ENCODE measurements at regions not wholly inside any gene's neighbourhood (a gene's known extent, or its start where the extent isn't known, plus 50 kb on each side); places are given as distances from the start of the nearest gene placed in this dataset.
A peak's percentile ranks its signal among the peaks of the same experiment; 100 is the strongest.
"Not testable (repeated sequence)": the region's sequence is repeated elsewhere in the genome, so short reads cannot be mapped to it uniquely, and the experiment has no call there.

- not testable (repeated sequence) for DNase-seq (ENCODE audit: low read depth)
Observed at GRCh38 chr2:87575138-87575537, 172.7 kb upstream of the PLGLB2 start.

GRCh38 chr2:87577358-87577757, 170.5 kb upstream of the PLGLB2 start:
- not testable (repeated sequence) for H3K4me3 ChIP-seq (ENCODE audit: low read depth, low read length); DNase-seq (ENCODE audit: low read depth)

More at GRCh38 chr2:87575138-87575537, 172.7 kb upstream of the PLGLB2 start:
- not testable (repeated sequence) for H3K4me3 ChIP-seq (ENCODE audit: low read depth, low read length)

- not testable (repeated sequence) for DNase-seq (ENCODE audit: low read depth); H3K4me3 ChIP-seq (ENCODE audit: low read depth, low read length)
Observed at GRCh38 chr2:87582152-87582551, 165.7 kb upstream of the PLGLB2 start.

GRCh38 chr2:87582579-87582978, 165.3 kb upstream of the PLGLB2 start:
- DNase-seq (ENCODE audit: low read depth); H3K4me3 ChIP-seq (ENCODE audit: low read depth, low read length): not testable (repeated sequence)

GRCh38 chr2:87583370-87583769, 164.5 kb upstream of the PLGLB2 start:
- not testable (repeated sequence) for DNase-seq (ENCODE audit: low read depth); H3K4me3 ChIP-seq (ENCODE audit: low read depth, low read length)

- not testable (repeated sequence) for H3K4me3 ChIP-seq (ENCODE audit: low read depth, low read length)
Observed at GRCh38 chr2:87583803-87584202, 164.1 kb upstream of the PLGLB2 start.

GRCh38 chr2:87584268-87584906, 163.5 kb upstream of the PLGLB2 start:
- H3K4me3 ChIP-seq (ENCODE audit: low read depth, low read length); DNase-seq (ENCODE audit: low read depth): not testable (repeated sequence)

More at GRCh38 chr2:87583803-87584202, 164.1 kb upstream of the PLGLB2 start:
- DNase-seq (ENCODE audit: low read depth): not testable (repeated sequence)

GRCh38 chr2:87587934-87588333, 160.0 kb upstream of the PLGLB2 start:
- H3K4me3 ChIP-seq (ENCODE audit: low read depth, low read length); DNase-seq (ENCODE audit: low read depth): not testable (repeated sequence)

GRCh38 chr2:87592974-87593373, 154.9 kb upstream of the PLGLB2 start:
- not testable (repeated sequence) for H3K4me3 ChIP-seq (ENCODE audit: low read depth, low read length); DNase-seq (ENCODE audit: low read depth)

GRCh38 chr2:87593784-87594610, 153.9 kb upstream of the PLGLB2 start:
- not testable (repeated sequence) for H3K4me3 ChIP-seq (ENCODE audit: low read depth, low read length)
- peak; percentile 10 for DNase-seq (ENCODE audit: low read depth)

GRCh38 chr2:87594611-87594992, 153.3 kb upstream of the PLGLB2 start:
- DNase-seq (ENCODE audit: low read depth); H3K4me3 ChIP-seq (ENCODE audit: low read depth, low read length): not testable (repeated sequence)

GRCh38 chr2:87595017-87595416, 152.9 kb upstream of the PLGLB2 start:
- DNase-seq (ENCODE audit: low read depth): not testable (repeated sequence)

GRCh38 chr2:87600961-87601360, 146.9 kb upstream of the PLGLB2 start:
- DNase-seq (ENCODE audit: low read depth): not testable (repeated sequence)

More at GRCh38 chr2:87595017-87595416, 152.9 kb upstream of the PLGLB2 start:
- not testable (repeated sequence) for H3K4me3 ChIP-seq (ENCODE audit: low read depth, low read length)

GRCh38 chr2:87602118-87602517, 145.8 kb upstream of the PLGLB2 start:
- DNase-seq (ENCODE audit: low read depth); H3K4me3 ChIP-seq (ENCODE audit: low read depth, low read length): not testable (repeated sequence)

More at GRCh38 chr2:87600961-87601360, 146.9 kb upstream of the PLGLB2 start:
- not testable (repeated sequence) for H3K4me3 ChIP-seq (ENCODE audit: low read depth, low read length)

- not testable (repeated sequence) for DNase-seq (ENCODE audit: low read depth); H3K4me3 ChIP-seq (ENCODE audit: low read depth, low read length)
Observed at GRCh38 chr2:87602728-87603127, 145.2 kb upstream of the PLGLB2 start.

GRCh38 chr2:87603418-87604278, 144.2 kb upstream of the PLGLB2 start:
- not testable (repeated sequence) for DNase-seq (ENCODE audit: low read depth); H3K4me3 ChIP-seq (ENCODE audit: low read depth, low read length)

- not testable (repeated sequence) for DNase-seq (ENCODE audit: low read depth); H3K4me3 ChIP-seq (ENCODE audit: low read depth, low read length)
Observed at GRCh38 chr2:87604279-87604818, 143.5 kb upstream of the PLGLB2 start.

GRCh38 chr2:87604980-87605379, 142.9 kb upstream of the PLGLB2 start:
- not testable (repeated sequence) for H3K4me3 ChIP-seq (ENCODE audit: low read depth, low read length); DNase-seq (ENCODE audit: low read depth)
